SJCRH30 (cell line): ENCODE measurements at regions not wholly inside any gene's neighbourhood (a gene's known extent, or its start where the extent isn't known, plus 50 kb on each side); places are given as distances from the start of the nearest gene placed in this dataset.

Source experiments
- DNase-seq, 2 experiments: peaks; one replicate each; pipeline ENCODE4 v3.0.0-alpha.2; 2015 to 2020
- H3K27ac ChIP-seq: fragments of 250-450 bp; sonication (Bioruptor Pico); 2 replicates; pipeline ENCODE4 v1.5.1; 2020; ENCODE audit warnings: mild to moderate bottlenecking, moderate library complexity
- H3K27me3 ChIP-seq: fragments of 250-450 bp; sonication (Bioruptor Pico); 2 replicates; pipeline ENCODE4 v1.5.1; 2020; ENCODE audit warnings: mild to moderate bottlenecking, moderate library complexity
- H3K36me3 ChIP-seq: fragments of 250-450 bp; sonication (Bioruptor Pico); 2 replicates; pipeline ENCODE4 v1.5.1; 2020; ENCODE audit warnings: mild to moderate bottlenecking, moderate library complexity
- H3K4me1 ChIP-seq: fragments of 250-450 bp; sonication (Bioruptor Pico); 2 replicates; pipeline ENCODE4 v1.5.1; 2020; ENCODE audit warnings: mild to moderate bottlenecking, moderate library complexity
- H3K4me3 ChIP-seq: fragments of 250-450 bp; sonication (Bioruptor Pico); 2 replicates; pipeline ENCODE4 v1.5.1; 2020; ENCODE audit warnings: mild to moderate bottlenecking, moderate library complexity
- H3K9me3 ChIP-seq: fragments of 250-450 bp; sonication (Bioruptor Pico); replicated peaks from 2 replicates; pipeline ENCODE4 v1.5.1; 2020; ENCODE audit warnings: mild to moderate bottlenecking, moderate library complexity

- no peak for DNase-seq
- no peaks in the 10 kb centered on the region for H3K4me1 ChIP-seq
- H3K27me3 ChIP-seq: no peaks in the 10 kb centered on the region
- no peaks in the 10 kb centered on the region for H3K36me3 ChIP-seq
- no peaks in the 10 kb centered on the region for H3K9me3 ChIP-seq
- H3K27ac ChIP-seq: no peak overlapping the region
- H3K4me3 ChIP-seq: no peak overlapping the region
These were observed 416.2 kb upstream of the ID2 start for GRCh38 chr2:8265476-8266226.

- no peak for DNase-seq
- Histone ChIP-seq H3K36me3 (no peaks in the 10 kb centered on the region), H3K27ac (no peak overlapping the region), H3K27me3 (no peaks in the 10 kb centered on the region), H3K9me3 (no peaks in the 10 kb centered on the region), H3K4me1 (no peaks in the 10 kb centered on the region), H3K4me3 (no peak overlapping the region)
These were observed 415.3 kb upstream of the ID2 start for GRCh38 chr2:8266563-8266962.

DNA sequence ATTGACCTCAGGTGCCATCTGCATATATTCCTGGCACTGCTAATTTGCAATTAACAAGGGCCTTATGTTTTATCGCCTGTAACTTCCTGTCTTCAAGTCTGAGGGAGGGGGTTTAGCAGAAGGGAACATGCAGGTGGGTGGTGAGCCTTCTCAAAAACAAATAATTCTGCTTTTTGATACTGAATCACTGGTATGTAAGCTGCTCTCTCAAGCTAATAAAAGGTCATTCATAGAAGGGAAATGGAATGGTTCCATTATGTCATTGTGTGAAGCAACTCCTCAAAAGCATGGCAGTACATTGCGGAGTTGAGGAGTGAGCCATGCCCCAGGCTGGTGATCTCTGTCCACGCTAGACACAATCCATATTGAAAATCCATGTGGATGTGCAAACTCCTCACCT lies 414.8 kb upstream of the ID2 start:
- Histone ChIP-seq H3K27ac (no peak overlapping the region), H3K36me3 (no peaks in the 10 kb centered on the region), H3K4me1 (no peaks in the 10 kb centered on the region), H3K4me3 (no peak overlapping the region), H3K9me3 (no peaks in the 10 kb centered on the region), H3K27me3 (no peaks in the 10 kb centered on the region)
- DNase-seq: no peak

- no peak for DNase-seq
- Histone ChIP-seq H3K36me3 (no peaks in the 10 kb centered on the region), H3K27ac (no peak overlapping the region), H3K9me3 (no peaks in the 10 kb centered on the region), H3K4me1 (no peaks in the 10 kb centered on the region), H3K4me3 (no peak overlapping the region), H3K27me3 (no peaks in the 10 kb centered on the region)
These were observed 414.1 kb upstream of the ID2 start for GRCh38 chr2:8267721-8268120.

DNA sequence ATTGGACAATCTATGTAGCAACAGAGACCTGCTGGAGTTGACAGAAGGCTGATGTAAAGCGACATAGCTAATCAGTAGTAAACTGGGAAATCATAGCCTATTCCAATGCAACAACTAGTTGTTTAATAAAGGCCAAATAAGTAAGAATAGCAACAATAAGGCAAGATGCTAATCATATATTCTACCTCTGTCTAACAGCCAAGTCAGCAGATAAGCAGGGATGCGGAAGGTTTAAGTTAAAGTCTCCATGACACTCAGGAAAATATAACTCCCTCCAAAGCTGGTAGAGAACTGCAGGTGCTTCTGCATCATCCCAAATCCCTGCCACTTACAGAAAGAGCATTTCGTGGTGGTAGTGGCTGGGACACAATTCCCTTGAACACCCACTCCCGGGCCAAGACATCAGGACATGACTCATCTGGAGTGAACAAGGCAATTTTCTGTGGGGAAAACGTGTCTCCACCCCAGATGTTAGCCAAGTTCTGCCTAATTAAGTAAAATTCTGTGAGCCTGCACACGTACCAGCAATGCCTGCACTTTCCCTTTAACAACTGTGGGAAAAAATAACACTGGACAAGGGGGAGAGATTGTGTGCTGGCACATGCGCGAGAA lies 413.6 kb upstream of the ID2 start:
- Histone ChIP-seq H3K4me1 (no peaks in the 10 kb centered on the region), H3K4me3 (no peak overlapping the region), H3K36me3 (no peaks in the 10 kb centered on the region), H3K27ac (no peak overlapping the region), H3K27me3 (no peaks in the 10 kb centered on the region), H3K9me3 (no peaks in the 10 kb centered on the region)
- no peak for DNase-seq

GRCh38 chr2:8270699-8271098 lies 411.2 kb upstream of the ID2 start:
- Histone ChIP-seq H3K4me1 (no peaks in the 10 kb centered on the region), H3K27ac (no peak overlapping the region), H3K9me3 (no peaks in the 10 kb centered on the region), H3K36me3 (no peaks in the 10 kb centered on the region), H3K27me3 (no peaks in the 10 kb centered on the region), H3K4me3 (no peak overlapping the region)
- no peak for DNase-seq

DNA sequence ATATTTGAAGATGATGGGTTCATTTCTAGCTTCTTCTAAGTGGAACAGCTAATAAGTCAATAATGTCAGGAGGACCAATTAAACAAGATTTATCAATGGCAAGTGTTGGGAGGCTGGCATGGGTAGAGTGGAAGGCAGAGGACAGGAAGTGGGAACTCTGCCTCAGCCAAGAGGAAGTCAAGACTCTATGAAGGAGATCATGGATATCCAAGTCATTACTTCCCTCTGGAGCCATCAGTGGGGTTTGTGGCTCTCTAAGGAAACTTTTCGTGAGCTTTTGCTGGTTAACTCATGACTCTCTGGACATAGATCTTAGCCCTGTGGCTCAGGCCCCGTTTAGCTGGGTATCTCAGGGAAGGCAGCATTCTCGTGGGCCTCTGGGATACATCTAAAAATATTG lies 410.4 kb upstream of the ID2 start:
- no peaks in the 10 kb centered on the region for H3K4me1 ChIP-seq
- DNase-seq: no peak

DNA sequence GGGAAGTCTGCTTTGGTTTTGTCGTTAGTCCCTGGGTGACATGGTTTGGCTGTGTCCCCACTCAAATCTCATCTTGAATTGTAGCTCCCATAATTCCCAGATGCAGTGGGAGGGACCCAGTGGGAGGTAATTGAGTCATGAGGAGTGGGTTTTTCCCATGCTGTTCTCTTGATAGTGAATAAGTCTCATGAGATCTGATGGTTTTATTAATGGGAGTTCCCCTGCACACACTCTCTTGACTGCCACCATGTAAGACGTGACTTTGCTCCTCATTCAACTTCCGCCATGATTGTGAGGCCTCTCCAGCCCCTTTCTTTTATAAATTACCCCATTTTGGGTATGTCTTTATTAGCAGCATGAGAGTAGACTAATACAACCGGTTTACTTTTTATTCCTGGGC lies 405.8 kb upstream of the ID2 start:
- no peak overlapping the region for H3K4me3 ChIP-seq
- H3K27ac ChIP-seq: no peak overlapping the region
- 0 out of 2 replicates have a peak, but pooled peaks cover 11% of the 10 kb centered on the region for H3K27me3 ChIP-seq
- H3K9me3 ChIP-seq: no peaks in the 10 kb centered on the region
- no peak for DNase-seq
- H3K4me1 ChIP-seq: no peaks in the 10 kb centered on the region
- no peaks in the 10 kb centered on the region for H3K36me3 ChIP-seq

More for the DNA sequence above, 410.4 kb upstream of the ID2 start:
- no peaks in the 10 kb centered on the region for H3K36me3 ChIP-seq
- no peaks in the 10 kb centered on the region for H3K9me3 ChIP-seq
- H3K4me3 ChIP-seq: no peak overlapping the region
- H3K27me3 ChIP-seq: no peaks in the 10 kb centered on the region
- no peak overlapping the region for H3K27ac ChIP-seq

DNA sequence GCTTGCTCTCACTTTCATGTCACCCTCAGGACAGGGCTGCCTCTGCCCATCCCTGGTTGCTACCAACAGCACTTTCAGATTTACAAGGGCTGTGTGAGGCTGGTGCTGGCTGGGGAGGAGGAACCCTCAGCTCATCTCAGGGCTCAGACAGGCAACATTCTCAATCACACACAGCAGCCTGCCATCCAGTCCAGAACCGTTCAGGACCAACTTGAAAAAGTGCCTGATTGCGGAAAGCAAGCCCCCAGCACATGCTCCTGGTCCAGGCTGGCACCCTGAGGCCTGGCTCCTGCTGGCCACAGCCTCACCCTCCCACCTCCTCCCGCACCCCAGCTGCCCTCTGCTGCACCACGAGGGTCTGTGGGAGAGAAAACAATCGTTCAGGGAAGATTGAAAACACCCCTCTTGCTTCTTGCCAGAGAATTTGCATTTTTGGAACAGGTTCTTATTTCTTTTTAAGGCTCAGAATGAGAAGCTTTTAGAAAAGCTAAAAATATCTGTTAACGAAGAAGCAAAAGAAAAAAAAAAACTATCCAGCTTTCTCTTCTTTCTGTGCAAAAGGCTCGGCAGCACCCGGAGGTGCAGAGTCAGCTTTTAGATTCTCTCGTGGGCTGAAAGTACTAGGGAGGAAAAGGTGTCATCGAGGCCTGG lies 403.8 kb upstream of the ID2 start:
- no peaks in the 10 kb centered on the region for H3K9me3 ChIP-seq
- H3K4me3 ChIP-seq: no peak overlapping the region
- DNase-seq: no peak
- H3K27ac ChIP-seq: no peak overlapping the region
- H3K4me1 ChIP-seq: no peaks in the 10 kb centered on the region
- 0 out of 2 replicates have a peak, but pooled peaks cover 11% of the 10 kb centered on the region for H3K27me3 ChIP-seq
- no peaks in the 10 kb centered on the region for H3K36me3 ChIP-seq

DNA sequence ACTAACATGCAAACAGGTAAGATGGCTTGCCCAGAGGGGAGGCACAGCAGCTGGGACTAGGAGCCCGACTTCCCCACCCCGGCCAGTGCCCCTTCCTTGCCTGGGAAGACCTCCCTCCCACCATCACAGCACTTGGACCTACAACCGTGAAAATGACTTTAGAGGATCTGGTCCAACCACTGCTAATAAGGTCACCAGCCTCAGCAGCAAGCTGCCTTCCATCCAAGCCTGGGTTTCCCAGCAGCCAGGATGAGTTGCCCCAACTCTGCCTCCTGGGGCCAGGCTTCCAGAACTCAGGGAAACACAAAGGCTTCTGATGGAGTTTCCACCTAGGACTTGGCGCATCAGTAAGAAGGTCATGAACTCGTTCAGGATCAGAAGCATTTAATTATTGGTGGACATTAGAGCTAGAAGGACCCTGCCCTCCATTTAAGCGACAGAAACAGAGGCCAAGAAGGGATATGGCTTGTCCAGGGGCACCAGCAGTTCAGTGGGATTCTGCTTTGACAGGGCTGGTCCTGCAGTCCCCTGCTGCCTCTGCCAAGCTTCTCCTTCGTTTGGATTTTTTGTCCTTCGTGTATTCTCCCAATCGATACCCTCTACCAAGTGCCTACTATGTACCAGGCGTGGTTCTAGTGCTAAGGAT lies 403.0 kb upstream of the ID2 start:
- 0 out of 2 replicates have a peak, but pooled peaks cover 11% of the 10 kb centered on the region for H3K27me3 ChIP-seq
- H3K4me1 ChIP-seq: no peaks in the 10 kb centered on the region
- H3K27ac ChIP-seq: no peak overlapping the region
- DNase-seq: no peak
- H3K4me3 ChIP-seq: no peak overlapping the region
- no peaks in the 10 kb centered on the region for H3K9me3 ChIP-seq
- no peaks in the 10 kb centered on the region for H3K36me3 ChIP-seq

DNA sequence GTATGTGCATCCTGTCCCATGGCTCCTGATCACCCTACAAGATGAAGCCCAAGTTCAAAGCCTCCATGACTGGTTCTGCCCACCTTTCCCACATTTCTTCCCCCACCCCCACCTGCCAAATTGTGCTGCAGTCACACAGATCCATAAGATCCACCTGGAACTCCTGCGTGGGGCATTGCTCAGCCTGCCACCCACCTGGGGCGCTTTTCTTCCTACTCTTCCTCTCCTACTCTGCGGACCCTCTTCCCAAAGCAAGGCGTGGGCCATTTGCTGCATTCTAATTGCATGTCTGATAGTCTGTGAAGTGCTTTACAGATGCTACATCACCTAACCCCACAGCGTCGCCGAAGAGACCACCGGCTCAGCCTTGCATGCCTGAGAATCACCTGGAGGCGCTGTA lies 402.4 kb upstream of the ID2 start:
- 0 out of 2 replicates have a peak, but pooled peaks cover 11% of the 10 kb centered on the region for H3K27me3 ChIP-seq
- no peak overlapping the region for H3K27ac ChIP-seq
- no peaks in the 10 kb centered on the region for H3K9me3 ChIP-seq
- H3K36me3 ChIP-seq: no peaks in the 10 kb centered on the region
- H3K4me3 ChIP-seq: no peak overlapping the region
- DNase-seq: no peak
- no peaks in the 10 kb centered on the region for H3K4me1 ChIP-seq

DNA sequence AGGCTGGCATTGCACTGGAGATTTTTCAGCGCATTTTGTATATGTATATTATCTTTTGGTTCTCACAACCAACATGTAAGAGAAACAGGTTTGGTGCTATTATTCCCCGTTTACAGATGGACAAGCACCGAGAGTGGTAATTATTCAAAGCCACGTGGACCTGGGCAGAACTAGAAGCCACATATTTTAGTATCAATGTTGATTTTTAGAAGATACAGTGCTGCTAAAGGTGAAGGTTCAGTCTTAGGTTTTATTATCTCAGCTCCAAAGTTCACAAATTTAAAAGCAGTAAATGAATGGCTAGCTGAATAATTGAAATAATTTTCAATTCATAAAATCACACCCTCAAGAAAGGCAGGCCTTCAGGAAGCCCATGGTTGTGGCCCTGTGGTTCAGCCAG lies 400.6 kb upstream of the ID2 start:
- Histone ChIP-seq H3K9me3 (no peaks in the 10 kb centered on the region), H3K4me3 (no peak overlapping the region), H3K27ac (no peak overlapping the region), H3K27me3 (peaks cover 11% of the 10 kb centered on the region; the same call in 1 of the 2 replicates), H3K4me1 (no peaks in the 10 kb centered on the region), H3K36me3 (no peaks in the 10 kb centered on the region)
- no peak for DNase-seq

DNA sequence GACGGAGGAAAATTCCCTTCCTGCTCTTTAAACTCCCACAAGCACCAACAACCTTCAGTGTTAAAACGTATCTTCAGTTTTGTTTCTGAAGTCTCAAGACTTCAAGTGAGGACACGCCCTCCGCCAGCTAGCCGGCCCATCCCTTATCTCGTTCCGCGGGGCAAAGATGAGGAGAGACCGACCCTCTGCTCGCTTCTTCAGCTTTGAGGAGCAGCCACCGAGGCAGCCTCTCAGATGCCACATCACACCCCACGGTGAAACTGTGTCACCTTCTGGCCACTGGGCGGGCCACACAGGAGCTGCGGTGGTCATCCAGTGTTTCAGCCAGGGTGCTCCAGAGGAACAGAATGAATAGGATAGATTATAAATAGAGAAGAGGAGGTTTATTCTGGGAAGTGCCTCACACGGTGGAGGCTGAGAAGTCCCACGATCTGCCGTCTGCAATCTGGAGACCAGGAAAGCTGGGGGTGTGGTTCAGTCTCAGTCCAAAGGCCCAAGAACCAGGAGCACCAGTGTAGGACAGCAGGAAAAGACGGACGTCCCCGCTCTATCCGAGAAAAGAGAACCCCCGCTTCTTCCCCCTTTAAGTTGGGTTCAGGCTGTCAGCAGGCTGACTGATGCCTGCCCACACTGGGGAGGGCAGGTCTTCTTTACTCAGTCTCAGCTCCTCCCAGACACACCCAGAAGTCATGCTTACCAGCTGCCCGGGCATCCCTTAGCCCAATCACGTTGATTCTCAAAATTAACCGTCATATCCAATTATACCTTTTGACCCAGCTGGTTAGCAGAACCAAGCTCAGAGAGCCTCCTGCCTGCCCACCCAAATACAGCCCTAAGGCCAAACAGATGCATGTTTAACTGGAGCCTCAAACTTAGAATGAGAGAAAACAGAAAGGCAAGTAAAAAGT lies 399.7 kb upstream of the ID2 start:
- no peak overlapping the region for H3K4me3 ChIP-seq
- no peak overlapping the region for H3K27ac ChIP-seq
- no peaks in the 10 kb centered on the region for H3K9me3 ChIP-seq
- no peaks in the 10 kb centered on the region for H3K4me1 ChIP-seq
- no peaks in the 10 kb centered on the region for H3K36me3 ChIP-seq
- peaks cover 11% of the 10 kb centered on the region; the same call in 1 of the 2 replicates for H3K27me3 ChIP-seq
- DNase-seq: no peak

GRCh38 chr2:8282858-8283252 lies 399.0 kb upstream of the ID2 start:
- H3K4me1 ChIP-seq: no peaks in the 10 kb centered on the region
- H3K4me3 ChIP-seq: no peak overlapping the region
- H3K27me3 ChIP-seq: peaks cover 7% of the 10 kb centered on the region; the same call in 1 of the 2 replicates
- no peaks in the 10 kb centered on the region for H3K36me3 ChIP-seq
- no peak for DNase-seq
- H3K9me3 ChIP-seq: no peaks in the 10 kb centered on the region
- H3K27ac ChIP-seq: no peak overlapping the region
